ENCODE measurements at regions not wholly inside any gene's neighbourhood (a gene's known extent, or its start where the extent isn't known, plus 50 kb on each side); places are given as distances from the start of the nearest gene placed in this dataset.

DNA sequence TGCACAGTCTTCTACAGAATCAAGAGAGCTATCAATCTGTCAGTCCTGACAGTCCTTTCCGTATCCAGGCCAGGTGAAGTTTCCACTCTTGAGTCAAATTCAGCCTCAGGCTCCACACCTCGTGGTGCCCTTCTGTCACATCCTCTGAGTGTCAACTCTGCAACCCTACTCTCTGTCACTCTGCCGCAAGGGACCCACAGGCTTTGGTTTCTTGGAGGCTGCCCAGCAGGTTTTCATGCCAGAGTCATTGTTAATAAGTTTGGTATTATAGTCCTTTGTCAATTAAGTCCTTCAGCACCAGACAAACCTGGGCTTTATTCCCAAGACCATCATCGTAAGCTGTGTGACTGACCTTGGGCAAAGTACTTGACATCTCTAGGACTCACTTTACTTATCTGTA, 83.4 kb upstream of the KLHL13 start:
- H2AFZ ChIP-seq (ENCODE audit: low read depth, low read length) = no peak overlapping the region
- no peak for TF ChIP-seq RHOXF2B (CRISPR knock-in tag; conservative IDR thresholded peaks at IDR 0.05)
- no peak for TF ChIP-seq RBFOX2 (IDR thresholded peaks at IDR 0.05; ENCODE audit: low read depth, low read length)
- no peak for TF ChIP-seq KDM5B (IDR thresholded peaks at IDR 0.05; ENCODE audit: insufficient replicate concordance, low read depth, low read length)
- no peak for TF ChIP-seq CGGBP1 (CRISPR knock-in tag; IDR thresholded peaks at IDR 0.05)
- TF ChIP-seq, protein P1, sequence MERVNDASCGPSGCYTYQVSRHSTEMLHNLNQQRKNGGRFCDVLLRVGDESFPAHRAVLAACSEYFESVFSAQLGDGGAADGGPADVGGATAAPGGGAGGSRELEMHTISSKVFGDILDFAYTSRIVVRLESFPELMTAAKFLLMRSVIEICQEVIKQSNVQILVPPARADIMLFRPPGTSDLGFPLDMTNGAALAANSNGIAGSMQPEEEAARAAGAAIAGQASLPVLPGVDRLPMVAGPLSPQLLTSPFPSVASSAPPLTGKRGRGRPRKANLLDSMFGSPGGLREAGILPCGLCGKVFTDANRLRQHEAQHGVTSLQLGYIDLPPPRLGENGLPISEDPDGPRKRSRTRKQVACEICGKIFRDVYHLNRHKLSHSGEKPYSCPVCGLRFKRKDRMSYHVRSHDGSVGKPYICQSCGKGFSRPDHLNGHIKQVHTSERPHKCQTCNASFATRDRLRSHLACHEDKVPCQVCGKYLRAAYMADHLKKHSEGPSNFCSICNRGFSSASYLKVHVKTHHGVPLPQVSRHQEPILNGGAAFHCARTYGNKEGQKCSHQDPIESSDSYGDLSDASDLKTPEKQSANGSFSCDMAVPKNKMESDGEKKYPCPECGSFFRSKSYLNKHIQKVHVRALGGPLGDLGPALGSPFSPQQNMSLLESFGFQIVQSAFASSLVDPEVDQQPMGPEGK (CRISPR knock-in tag; IDR thresholded peaks at IDR 0.05; ENCODE audit: borderline replicate concordance) = no peak
- TF ChIP-seq RBM15 (IDR thresholded peaks at IDR 0.05; ENCODE audit: insufficient read depth, low read length) = no peak
- TF ChIP-seq, protein P2, sequence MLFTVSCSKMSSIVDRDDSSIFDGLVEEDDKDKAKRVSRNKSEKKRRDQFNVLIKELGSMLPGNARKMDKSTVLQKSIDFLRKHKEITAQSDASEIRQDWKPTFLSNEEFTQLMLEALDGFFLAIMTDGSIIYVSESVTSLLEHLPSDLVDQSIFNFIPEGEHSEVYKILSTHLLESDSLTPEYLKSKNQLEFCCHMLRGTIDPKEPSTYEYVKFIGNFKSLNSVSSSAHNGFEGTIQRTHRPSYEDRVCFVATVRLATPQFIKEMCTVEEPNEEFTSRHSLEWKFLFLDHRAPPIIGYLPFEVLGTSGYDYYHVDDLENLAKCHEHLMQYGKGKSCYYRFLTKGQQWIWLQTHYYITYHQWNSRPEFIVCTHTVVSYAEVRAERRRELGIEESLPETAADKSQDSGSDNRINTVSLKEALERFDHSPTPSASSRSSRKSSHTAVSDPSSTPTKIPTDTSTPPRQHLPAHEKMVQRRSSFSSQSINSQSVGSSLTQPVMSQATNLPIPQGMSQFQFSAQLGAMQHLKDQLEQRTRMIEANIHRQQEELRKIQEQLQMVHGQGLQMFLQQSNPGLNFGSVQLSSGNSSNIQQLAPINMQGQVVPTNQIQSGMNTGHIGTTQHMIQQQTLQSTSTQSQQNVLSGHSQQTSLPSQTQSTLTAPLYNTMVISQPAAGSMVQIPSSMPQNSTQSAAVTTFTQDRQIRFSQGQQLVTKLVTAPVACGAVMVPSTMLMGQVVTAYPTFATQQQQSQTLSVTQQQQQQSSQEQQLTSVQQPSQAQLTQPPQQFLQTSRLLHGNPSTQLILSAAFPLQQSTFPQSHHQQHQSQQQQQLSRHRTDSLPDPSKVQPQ (CRISPR knock-in tag; IDR thresholded peaks at IDR 0.05; ENCODE audit: borderline replicate concordance) = no peak
- TF ChIP-seq NONO (IDR thresholded peaks at IDR 0.05; ENCODE audit: low read depth in 2 of 2, low read length in 1 of 2) = no peak
- TF ChIP-seq SRSF9 (IDR thresholded peaks at IDR 0.05; ENCODE audit: borderline replicate concordance, low read depth, low read length) = no peak
- TF ChIP-seq ZNF347 (CRISPR knock-in tag; IDR thresholded peaks at IDR 0.05; ENCODE audit: low read depth) = no peak
- TF ChIP-seq, protein P3, sequence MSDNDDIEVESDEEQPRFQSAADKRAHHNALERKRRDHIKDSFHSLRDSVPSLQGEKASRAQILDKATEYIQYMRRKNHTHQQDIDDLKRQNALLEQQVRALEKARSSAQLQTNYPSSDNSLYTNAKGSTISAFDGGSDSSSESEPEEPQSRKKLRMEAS (CRISPR knock-in tag; IDR thresholded peaks at IDR 0.05) = no peak
- no peak for TF ChIP-seq CTCF (IDR thresholded peaks at IDR 0.05 in 2 of 3, conservative IDR thresholded peaks at IDR 0.05 in 1 of 3; ENCODE audit: insufficient read depth in 2 of 3, low read depth in 1 of 3, low read length in 3 of 3)
- no peak for TF ChIP-seq HDAC2 (IDR thresholded peaks at IDR 0.05)
- TF ChIP-seq RAD51 (IDR thresholded peaks at IDR 0.05; ENCODE audit: borderline replicate concordance, low read depth) = no peak
- TF ChIP-seq SLC30A9 (CRISPR knock-in tag; IDR thresholded peaks at IDR 0.05) = no peak
- TF ChIP-seq CHD1 (IDR thresholded peaks at IDR 0.05; ENCODE audit: low read length) = no peak
- TF ChIP-seq ARHGAP35 (IDR thresholded peaks at IDR 0.05; ENCODE audit: partially characterized antibody) = no peak

More for the DNA sequence above, 83.4 kb upstream of the KLHL13 start:
- no peak for DNase-seq (ENCODE audit: extremely low read depth in 1 of 4, low spot score in 3 of 4)
- ChIA-PET POLR2A (no interaction called here), CTCF (ENCODE audit: low intra/inter-chr PET ratio) (no interaction called here)
- intact Hi-C loops (cut with micrococcal nuclease) (no loop called here), in situ Hi-C loops (cut with MboI) (no loop called here)
- Histone ChIP-seq H3K9me3 (replicated peaks; ENCODE audit: control insufficient read depth, insufficient read depth, low read depth, low read length) (no peaks in the 10 kb centered on the region), H4K20me1 (replicated peaks; ENCODE audit: control insufficient read depth, insufficient read depth, low read length) (no peaks in the 10 kb centered on the region), H3K27ac (ENCODE audit: extremely low read depth, low read depth, low read length) (no peak overlapping the region), H3K36me3 (ENCODE audit: control insufficient read depth, insufficient read depth, low read length) (no peaks in the 10 kb centered on the region), H3K4me2 (ENCODE audit: insufficient read depth, low read length) (no peak overlapping the region), H3K4me1 (replicated peaks in 1 of 2; ENCODE audit: control insufficient read depth in 2 of 2, insufficient read depth in 2 of 2, low read length in 2 of 2) (no peaks in the 10 kb centered on the region), H3K79me2 (ENCODE audit: control insufficient read depth, insufficient read depth, low read length) (no peaks in the 10 kb centered on the region), H3K4me3 (no peak overlapping the region), H3K9ac (ENCODE audit: insufficient read depth in 1 of 2, low read depth in 2 of 2, low read length in 2 of 2) (no peak overlapping the region), H3K9me1 (ENCODE audit: control insufficient read depth, insufficient read depth, low read length) (no peaks in the 10 kb centered on the region), H3K27me3 (ENCODE audit: control insufficient read depth in 2 of 2, insufficient read depth in 2 of 2, low read length in 2 of 2) (no peaks in the 10 kb centered on the region)
- BruUV-seq (replicated peaks) = no TSS peak
- no peak for ATAC-seq
- WGBS (ENCODE audit: insufficient coverage, low coverage, missing lambda C conversion rate) = 2% methylated on average over 4 of the region's 4 CpGs
- FAIRE-seq = no peak
